Small intestine (tissue), 7 donors: ENCODE measurements at regions not wholly inside any gene's neighbourhood (a gene's known extent, or its start where the extent isn't known, plus 50 kb on each side); places are given as distances from the start of the nearest gene placed in this dataset.

ENCODE experiments used
- DNase-seq, 2 donors: peaks; one replicate each; pipeline versions ENCODE4 v3.0.0 to v3.0.0-alpha.2; 2013
- FAIRE-seq: peaks from 2 replicates; lab custom pipeline; 2012; peaks lifted over from hg19 to GRCh38; lab: Jason Lieb, UNC
- H3K27ac ChIP-seq, 3 donors: one replicate each; pipeline ENCODE4 v1.5.1; 2013; ENCODE audit warnings: low read length in 2 of 3, mild to moderate bottlenecking in 2 of 3, control low read depth in 1 of 3, inconsistent platforms in 1 of 3, low read depth in 1 of 3, moderate library complexity in 1 of 3
- H3K27me3 ChIP-seq, 3 donors: one replicate each; pipeline ENCODE4 v1.6.1; 2013; ENCODE audit warnings: low read length in 3 of 3, inconsistent platforms in 1 of 3; ENCODE audit not compliant: control insufficient read depth in 3 of 3, insufficient read depth in 3 of 3
- H3K36me3 ChIP-seq, 3 donors: one replicate each; pipeline ENCODE4 v1.6.1; 2013; ENCODE audit warnings: low read length in 3 of 3, inconsistent platforms in 1 of 3, low read depth in 1 of 3, mild to moderate bottlenecking in 1 of 3, moderate library complexity in 1 of 3; ENCODE audit not compliant: control insufficient read depth in 3 of 3, insufficient read depth in 2 of 3
- H3K4me1 ChIP-seq, 3 donors: one replicate each; pipeline ENCODE4 v1.6.1; 2013; ENCODE audit warnings: low read length in 2 of 3, inconsistent platforms in 1 of 3, low read depth in 1 of 3, mild to moderate bottlenecking in 1 of 3, moderate library complexity in 1 of 3; ENCODE audit not compliant: control insufficient read depth in 3 of 3, insufficient read depth in 2 of 3
- H3K4me3 ChIP-seq, 3 donors: one replicate each; pipeline ENCODE4 v1.5.1; 2013; ENCODE audit warnings: low read length in 3 of 3, control low read depth in 1 of 3, inconsistent platforms in 1 of 3, low read depth in 1 of 3, mild to moderate bottlenecking in 1 of 3, moderate library complexity in 1 of 3
- H3K9me3 ChIP-seq, 2 donors: one replicate each; pipeline ENCODE4 v1.6.1; 2013; ENCODE audit warnings: low read depth in 1 of 2, low read length in 1 of 2; ENCODE audit not compliant: control insufficient read depth in 2 of 2, insufficient read depth in 1 of 2
- WGBS, 3 donors: extraction: QIAGEN DNeasy Blood & Tissue Kit; methylation state at CpG; one replicate each; pipeline ENCODE4 v1.1.7; 2013; 5-methylcytosine and 5-hydroxymethylcytosine counted together
- donor health status: healthy with polysubstance abuse.
- donor health status: control.
- donor health status: control.
- donor health status: Bipolar disorder and iron deficiency.
- donor health status: healthy.

DNA sequence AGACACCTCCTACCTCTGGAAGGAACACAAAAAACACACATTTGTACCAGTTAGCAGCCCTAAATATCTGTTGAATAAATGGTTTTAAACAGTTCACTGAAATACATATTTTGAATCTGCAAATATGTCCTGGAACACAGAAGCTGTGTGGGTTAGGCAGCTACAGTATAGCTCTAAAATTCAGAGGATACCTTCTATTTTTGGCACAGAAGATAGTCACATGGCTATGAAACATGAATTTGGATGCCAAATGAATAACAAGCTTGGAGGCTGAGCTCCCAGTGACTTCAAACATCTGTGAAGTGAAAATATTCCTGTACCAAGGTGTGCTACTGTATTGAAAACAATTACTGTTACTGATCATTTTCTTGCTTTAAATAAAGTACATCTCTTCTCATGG lies 391.5 kb upstream of the ADGRL2 start:
- no peaks in the 10 kb centered on the region for H3K36me3 ChIP-seq
- H3K4me3 ChIP-seq, result no peak overlapping the region
- FAIRE-seq (no peak), DNase-seq (no peak)
- no peaks in the 10 kb centered on the region for H3K4me1 ChIP-seq
- no peak overlapping the region for H3K27ac ChIP-seq
- no peaks in the 10 kb centered on the region for H3K9me3 ChIP-seq
- H3K27me3 ChIP-seq, result no peaks in the 10 kb centered on the region

DNA sequence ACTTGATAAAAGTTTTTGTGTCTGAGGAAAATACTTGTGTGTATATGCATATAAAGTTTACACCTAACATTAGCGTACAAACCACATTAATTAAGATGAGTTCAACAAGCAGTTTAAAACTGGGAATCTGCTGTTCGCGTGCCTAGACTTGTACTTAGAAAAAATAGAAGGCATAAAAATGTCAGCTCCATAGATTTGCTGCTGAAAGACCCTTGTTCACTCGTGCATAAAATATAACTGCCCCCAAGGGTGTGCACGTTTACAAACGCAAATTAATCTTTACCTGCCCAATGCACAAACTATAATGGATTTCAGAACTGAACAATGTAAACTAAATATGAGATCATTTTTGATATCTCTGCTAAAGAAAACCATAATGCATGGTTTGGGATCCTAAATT lies 392.3 kb upstream of the ADGRL2 start:
- H3K27ac ChIP-seq, result no peak overlapping the region
- no peaks in the 10 kb centered on the region for H3K27me3 ChIP-seq
- WGBS, 3 donors, result 79 to 89% (median 88%) methylated on average over 6 of the region's 6 CpGs
- DNase-seq (no peak), FAIRE-seq (no peak)
- H3K4me3 ChIP-seq, result no peak overlapping the region
- no peaks in the 10 kb centered on the region for H3K36me3 ChIP-seq
- no peaks in the 10 kb centered on the region for H3K4me1 ChIP-seq
- no peaks in the 10 kb centered on the region for H3K9me3 ChIP-seq

DNA sequence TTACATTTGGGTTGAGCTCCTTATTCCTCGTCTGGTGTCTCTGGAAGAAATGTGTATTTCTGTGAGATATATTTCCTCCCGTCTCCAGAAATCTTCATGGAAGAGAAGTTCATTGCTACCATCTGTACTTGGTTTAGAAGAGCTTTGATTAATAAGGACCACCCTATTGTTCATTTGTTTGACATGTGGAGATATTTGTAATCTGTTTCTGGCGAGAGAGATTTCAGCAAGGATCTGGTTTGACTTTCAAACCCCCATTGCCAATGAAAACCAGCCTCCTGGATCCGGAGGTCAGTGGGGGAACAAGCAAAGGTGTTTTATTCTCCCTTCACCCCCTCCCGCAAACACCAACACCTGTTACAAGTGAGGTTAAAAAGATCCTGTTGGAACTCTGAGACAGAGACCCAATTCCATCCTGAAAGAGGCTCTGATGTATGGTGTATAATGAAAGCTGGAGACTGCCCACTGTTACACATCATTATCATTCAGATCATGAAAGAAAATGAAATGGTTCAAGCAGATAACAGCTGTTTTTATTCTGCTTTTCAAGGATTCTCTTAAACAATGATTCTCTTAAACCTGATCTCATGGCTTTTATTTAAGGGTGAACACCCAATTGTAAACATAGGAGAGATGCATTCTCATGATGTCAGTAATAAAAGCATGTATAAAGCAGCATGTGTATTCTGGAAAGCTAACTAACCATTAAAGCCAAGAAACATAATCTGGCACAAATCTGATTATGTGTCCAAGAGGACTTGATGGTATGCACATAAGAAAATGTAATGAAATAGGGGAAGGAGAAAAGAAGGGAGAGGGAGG lies 393.5 kb upstream of the ADGRL2 start:
- Histone ChIP-seq H3K4me1 (no peaks in the 10 kb centered on the region), H3K36me3 (no peaks in the 10 kb centered on the region), H3K27me3 (no peaks in the 10 kb centered on the region), H3K9me3 (no peaks in the 10 kb centered on the region), H3K4me3 (no peak overlapping the region), H3K27ac (no peak overlapping the region)
- DNase-seq (no peak), FAIRE-seq (no peak)
- 80 to 90% (median 84%) methylated on average over 5 of the region's 5 CpGs for WGBS, 3 donors

DNA sequence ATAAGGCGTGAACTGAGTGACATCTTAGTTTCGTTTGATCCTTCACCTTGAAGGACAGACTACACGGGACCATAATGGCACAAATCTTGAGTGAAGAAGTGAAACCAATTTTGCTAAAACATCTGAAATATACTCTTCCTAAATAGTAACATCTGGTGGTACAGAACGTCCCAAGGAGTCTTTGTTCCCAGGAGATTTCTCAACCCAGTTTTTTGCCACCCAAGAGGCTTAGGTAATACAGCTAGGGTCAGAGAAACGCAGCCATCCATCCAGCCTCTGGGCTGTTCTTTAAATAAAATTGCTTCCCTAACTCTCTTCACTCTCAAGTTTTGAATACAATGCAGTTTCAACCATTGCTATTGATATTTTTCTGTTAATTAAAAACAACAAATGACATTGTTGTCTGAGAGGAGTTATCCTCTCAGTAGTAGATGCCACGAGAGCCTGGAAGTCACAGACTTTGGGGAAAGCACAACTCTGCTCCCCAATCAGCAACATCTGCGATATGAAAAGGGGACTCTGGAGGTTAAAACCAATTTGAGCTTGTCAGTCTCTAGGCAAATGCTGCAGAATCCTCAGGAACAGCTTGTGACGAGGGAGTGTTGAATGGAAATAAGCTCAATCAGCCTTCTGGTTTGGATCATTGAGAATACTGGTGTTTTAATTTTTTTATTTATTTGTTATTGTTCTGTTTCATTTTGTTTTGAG lies 394.3 kb upstream of the ADGRL2 start:
- no peak overlapping the region for H3K4me3 ChIP-seq
- DNase-seq, result no peak
- no peaks in the 10 kb centered on the region for H3K9me3 ChIP-seq
- H3K4me1 ChIP-seq, result no peaks in the 10 kb centered on the region
- no peak overlapping the region for H3K27ac ChIP-seq
- WGBS, 3 donors, result 69 to 81% (median 77%) methylated on average over 8 of the region's 8 CpGs
- no peaks in the 10 kb centered on the region for H3K27me3 ChIP-seq
- FAIRE-seq, result no peak
- H3K36me3 ChIP-seq, result no peaks in the 10 kb centered on the region

DNA sequence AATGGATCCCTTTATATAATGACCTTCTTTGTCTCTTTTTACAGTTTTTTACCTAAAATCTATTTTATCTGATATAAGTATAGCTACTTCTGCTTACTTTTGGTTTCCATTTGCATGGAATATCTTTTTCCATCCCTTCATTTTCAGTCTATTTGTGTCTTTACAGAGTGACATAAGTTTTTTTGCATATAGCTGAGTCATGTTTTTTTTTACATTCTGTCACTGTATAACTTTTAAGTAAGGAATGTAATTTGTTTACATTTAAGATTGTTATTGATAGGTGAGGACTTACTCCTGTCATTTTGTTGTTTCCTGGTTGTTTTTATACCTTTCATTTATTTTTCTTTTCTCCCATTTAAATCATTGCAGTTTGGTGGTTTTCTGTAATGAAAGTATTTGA lies 402.7 kb upstream of the ADGRL2 start:
- Histone ChIP-seq H3K27ac (no peak overlapping the region), H3K4me3 (no peak overlapping the region), H3K9me3 (peaks cover 0 to 8% of the 10 kb centered on the region in 2 donors), H3K4me1 (no peaks in the 10 kb centered on the region), H3K36me3 (no peaks in the 10 kb centered on the region), H3K27me3 (no peaks in the 10 kb centered on the region)
- no peak for FAIRE-seq
- DNase-seq, result no peak

DNA sequence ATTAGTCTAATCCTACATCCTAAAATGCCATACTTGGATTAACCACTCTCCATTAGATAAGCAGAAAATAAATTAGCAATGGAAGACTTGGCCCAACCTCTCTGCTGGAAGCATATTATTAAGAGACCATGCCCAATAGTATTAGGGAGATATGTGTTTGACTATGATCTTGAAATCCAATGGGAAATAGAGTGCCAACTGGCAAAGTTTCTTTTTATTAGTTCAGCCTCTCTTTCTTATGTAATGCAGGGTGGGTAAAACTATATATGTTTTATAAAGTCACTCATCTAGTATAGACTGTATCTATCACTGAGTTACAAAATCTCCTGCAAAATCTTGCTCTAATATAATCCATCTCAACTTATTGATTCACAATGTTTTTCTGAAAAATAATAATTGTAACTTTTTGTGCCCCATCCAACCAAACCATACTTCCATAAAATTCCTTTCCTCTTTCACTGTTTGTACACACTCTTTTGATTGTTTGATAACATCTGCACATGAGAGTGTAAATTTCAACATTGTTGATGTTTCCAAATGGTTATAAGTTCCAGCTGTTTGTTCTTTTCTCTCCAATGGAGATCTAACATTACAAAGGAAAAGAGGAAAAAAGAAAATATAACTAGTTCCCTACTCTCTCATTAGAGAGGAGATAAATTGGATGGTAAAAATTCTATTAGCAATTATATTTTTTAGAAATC lies 408.1 kb upstream of the ADGRL2 start:
- Histone ChIP-seq H3K4me3 (no peak overlapping the region), H3K27me3 (no peaks in the 10 kb centered on the region), H3K4me1 (no peaks in the 10 kb centered on the region), H3K9me3 (no peaks in the 10 kb centered on the region), H3K36me3 (no peaks in the 10 kb centered on the region), H3K27ac (no peak overlapping the region)
- FAIRE-seq, result no peak
- DNase-seq, result no peak

DNA sequence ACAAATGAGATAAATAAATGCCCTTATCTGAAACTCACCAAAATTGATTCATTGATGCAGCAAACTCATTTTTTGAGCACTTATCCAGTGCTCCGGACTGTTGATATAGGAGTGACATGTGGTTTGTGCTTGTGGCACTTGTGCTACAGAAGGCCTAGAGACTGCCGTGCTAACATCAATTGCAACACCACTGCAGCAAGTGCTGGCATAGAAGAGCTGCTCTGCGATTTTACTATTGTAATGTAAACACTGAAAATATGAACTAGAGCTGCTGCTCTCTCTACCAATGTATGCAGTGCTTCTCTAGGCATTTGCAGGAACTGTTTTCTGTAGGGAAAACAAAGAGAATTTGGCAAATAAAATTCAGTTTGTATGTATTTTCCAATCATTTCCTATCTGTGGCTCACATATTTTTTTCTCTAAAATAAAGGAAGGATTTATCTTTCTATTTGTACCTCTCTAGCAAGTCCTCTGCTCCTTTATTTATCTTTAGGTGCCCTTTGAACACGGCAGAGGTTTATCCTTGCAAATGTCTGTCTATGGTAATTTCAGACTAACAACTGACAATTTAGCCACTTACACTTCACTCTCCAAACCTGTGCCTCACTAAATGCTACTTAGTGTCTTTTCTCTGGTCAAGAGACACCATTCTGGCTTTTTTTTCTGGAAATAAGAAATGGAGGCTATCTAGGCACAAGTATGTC lies 409.5 kb upstream of the ADGRL2 start:
- no peak overlapping the region for H3K27ac ChIP-seq
- H3K4me1 ChIP-seq, result no peaks in the 10 kb centered on the region
- no peak overlapping the region for H3K4me3 ChIP-seq
- no peaks in the 10 kb centered on the region for H3K36me3 ChIP-seq
- DNase-seq, result peak in 1 of 2 donors; percentile 56
- no peaks in the 10 kb centered on the region for H3K27me3 ChIP-seq
- no peaks in the 10 kb centered on the region for H3K9me3 ChIP-seq
- WGBS, 3 donors, result 42 to 56% (median 56%) methylated on average over 4 of the region's 4 CpGs
- FAIRE-seq, result no peak

DNA sequence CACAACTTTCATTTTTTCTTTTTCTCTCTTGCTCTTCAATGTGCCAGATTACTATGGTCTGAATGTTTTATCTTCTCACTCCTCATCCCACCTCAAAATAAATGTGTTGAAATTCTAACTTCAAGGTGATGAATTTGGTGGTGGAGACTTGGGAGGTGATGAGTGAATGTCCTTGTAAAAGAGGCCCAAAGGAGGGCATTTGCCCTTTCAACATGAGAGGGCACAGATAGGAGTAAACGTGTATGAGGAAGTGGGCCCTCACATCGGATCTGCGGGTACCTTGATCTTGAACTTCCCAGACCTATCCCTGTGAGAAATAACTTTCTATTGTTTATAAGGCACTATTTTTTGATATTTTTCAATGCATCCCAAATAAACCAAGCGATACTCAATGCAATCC lies 412.3 kb upstream of the ADGRL2 start:
- Histone ChIP-seq H3K4me3 (no peak overlapping the region), H3K36me3 (no peaks in the 10 kb centered on the region), H3K4me1 (no peaks in the 10 kb centered on the region), H3K27me3 (no peaks in the 10 kb centered on the region), H3K9me3 (no peaks in the 10 kb centered on the region), H3K27ac (no peak overlapping the region)
- FAIRE-seq, result no peak
- WGBS, 3 donors, result 83 to 89% (median 85%) methylated on average over 4 of the region's 4 CpGs
- DNase-seq, result no peak
